ENCODE measurements at regions not wholly inside any gene's neighbourhood (a gene's known extent, or its start where the extent isn't known, plus 50 kb on each side); places are given as distances from the start of the nearest gene placed in this dataset.
"Not testable (repeated sequence)": the region's sequence is repeated elsewhere in the genome, so short reads cannot be mapped to it uniquely, and the experiment has no call there.

GRCh38 chr2:154507186-154507585, 191.3 kb upstream of the KCNJ3 start:
- DNase-seq = no peak
- in situ Hi-C loops (cut with HindIII; ENCODE audit: low pct_ligation_motif_present, low pct_unique_long_range_greater_than_20kb, low sequenced_read_pairs) = no loop called here

DNA sequence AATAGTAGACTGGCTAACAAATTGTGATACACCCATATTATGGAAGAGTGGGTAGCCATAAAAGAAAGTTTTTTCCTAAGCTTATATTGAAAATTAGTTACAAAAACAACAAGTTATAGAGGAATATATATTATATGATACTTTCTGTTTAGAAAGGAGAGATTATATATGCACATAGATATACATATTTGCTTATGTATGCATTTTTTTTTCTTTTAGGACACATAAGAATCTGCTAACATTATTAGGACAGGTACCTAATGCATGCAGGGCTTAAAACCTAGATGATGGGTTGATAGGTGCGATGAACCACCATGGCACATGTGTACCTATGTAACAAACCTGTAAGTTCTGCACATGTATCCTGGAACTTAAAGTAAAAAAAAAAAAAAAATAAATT, 179.6 kb upstream of the KCNJ3 start:
- in situ Hi-C loops (cut with HindIII; ENCODE audit: low pct_ligation_motif_present, low pct_unique_long_range_greater_than_20kb, low sequenced_read_pairs) = no loop called here
- no peak for DNase-seq

- in situ Hi-C loops (cut with HindIII; ENCODE audit: low pct_ligation_motif_present, low pct_unique_long_range_greater_than_20kb, low sequenced_read_pairs); DNase-seq: not testable (repeated sequence)
Measured at GRCh38 chr2:154520951-154521350, 177.5 kb upstream of the KCNJ3 start.

GRCh38 chr2:154526234-154526633, 172.3 kb upstream of the KCNJ3 start:
- no peak for DNase-seq
- in situ Hi-C loops (cut with HindIII; ENCODE audit: low pct_ligation_motif_present, low pct_unique_long_range_greater_than_20kb, low sequenced_read_pairs) = no loop called here

- no peak for DNase-seq
- in situ Hi-C loops (cut with HindIII; ENCODE audit: low pct_ligation_motif_present, low pct_unique_long_range_greater_than_20kb, low sequenced_read_pairs) = no loop called here
Measured at GRCh38 chr2:154527962-154528361, 170.5 kb upstream of the KCNJ3 start.

GRCh38 chr2:154532004-154532403, 166.5 kb upstream of the KCNJ3 start:
- in situ Hi-C loops (cut with HindIII; ENCODE audit: low pct_ligation_motif_present, low pct_unique_long_range_greater_than_20kb, low sequenced_read_pairs) = no loop called here
- no peak for DNase-seq

GRCh38 chr2:154532763-154533162, 165.7 kb upstream of the KCNJ3 start:
- in situ Hi-C loops (cut with HindIII; ENCODE audit: low pct_ligation_motif_present, low pct_unique_long_range_greater_than_20kb, low sequenced_read_pairs) = no loop called here
- no peak for DNase-seq

DNA sequence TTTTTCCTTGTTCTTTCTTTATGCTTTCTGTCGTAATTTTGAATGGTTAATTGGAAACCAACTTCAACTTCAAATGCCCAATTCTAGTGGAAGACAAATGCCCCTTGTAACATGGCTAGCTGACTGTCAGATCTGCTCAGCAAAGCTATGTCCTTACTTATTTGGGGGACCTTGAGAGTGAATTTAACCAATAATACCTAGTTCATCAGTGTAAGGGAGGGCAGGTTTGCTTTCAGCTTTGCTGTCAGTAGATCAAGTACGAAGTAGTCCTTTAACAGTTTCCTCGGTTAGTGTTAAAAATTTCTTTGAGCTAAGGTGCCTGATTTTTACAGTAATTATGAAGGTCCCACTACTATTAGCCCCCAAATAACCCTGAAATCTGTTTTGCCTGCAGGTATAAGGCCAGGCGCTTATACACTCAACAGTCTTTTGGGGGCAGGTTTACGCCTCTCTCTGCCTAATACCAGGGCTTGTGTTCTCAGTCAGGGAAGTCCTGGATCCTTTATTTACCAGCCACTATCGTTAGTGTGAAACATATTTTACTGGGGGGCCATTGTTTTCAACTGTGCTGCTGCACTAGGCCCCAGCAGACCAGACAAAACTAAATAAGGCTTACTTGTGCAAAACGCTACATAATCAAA, 165.1 kb upstream of the KCNJ3 start:
- no peak for DNase-seq
- in situ Hi-C loops (cut with HindIII; ENCODE audit: low pct_ligation_motif_present, low pct_unique_long_range_greater_than_20kb, low sequenced_read_pairs) = no loop called here

DNA sequence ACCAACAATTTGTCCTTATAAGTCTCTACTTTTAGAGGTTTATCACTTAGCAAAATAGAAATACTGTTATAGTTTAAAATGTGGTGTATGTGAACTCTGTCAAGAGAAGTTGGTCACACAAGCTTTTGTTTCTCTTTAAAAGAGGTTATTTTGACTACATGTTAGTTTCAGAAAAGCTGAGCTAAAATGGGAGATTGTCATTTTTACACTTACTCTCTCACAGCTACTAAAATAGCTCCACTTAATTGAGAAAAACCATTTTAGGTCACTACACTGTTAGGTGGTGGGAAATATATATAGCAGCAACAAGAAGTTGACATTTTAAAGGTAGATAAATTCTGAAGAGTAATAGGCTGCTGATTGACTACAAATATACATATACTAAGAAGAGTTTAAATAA, 161.5 kb upstream of the KCNJ3 start:
- in situ Hi-C loops (cut with HindIII; ENCODE audit: low pct_ligation_motif_present, low pct_unique_long_range_greater_than_20kb, low sequenced_read_pairs) = no loop called here

GRCh38 chr2:154537843-154538450, 160.5 kb upstream of the KCNJ3 start:
- in situ Hi-C loops (cut with HindIII; ENCODE audit: low pct_ligation_motif_present, low pct_unique_long_range_greater_than_20kb, low sequenced_read_pairs) = no loop called here
- no peak for DNase-seq

More for the DNA sequence above, 161.5 kb upstream of the KCNJ3 start:
- no peak for DNase-seq

- in situ Hi-C loops (cut with HindIII; ENCODE audit: low pct_ligation_motif_present, low pct_unique_long_range_greater_than_20kb, low sequenced_read_pairs) = no loop called here
- no peak for DNase-seq
Measured at GRCh38 chr2:154546341-154546740, 152.2 kb upstream of the KCNJ3 start.

GRCh38 chr2:154549869-154550268, 148.6 kb upstream of the KCNJ3 start:
- in situ Hi-C loops (cut with HindIII; ENCODE audit: low pct_ligation_motif_present, low pct_unique_long_range_greater_than_20kb, low sequenced_read_pairs) = no loop called here
- no peak for DNase-seq

- no peak for DNase-seq
- in situ Hi-C loops (cut with HindIII; ENCODE audit: low pct_ligation_motif_present, low pct_unique_long_range_greater_than_20kb, low sequenced_read_pairs) = no loop called here
Measured at GRCh38 chr2:154551649-154552048, 146.8 kb upstream of the KCNJ3 start.

DNA sequence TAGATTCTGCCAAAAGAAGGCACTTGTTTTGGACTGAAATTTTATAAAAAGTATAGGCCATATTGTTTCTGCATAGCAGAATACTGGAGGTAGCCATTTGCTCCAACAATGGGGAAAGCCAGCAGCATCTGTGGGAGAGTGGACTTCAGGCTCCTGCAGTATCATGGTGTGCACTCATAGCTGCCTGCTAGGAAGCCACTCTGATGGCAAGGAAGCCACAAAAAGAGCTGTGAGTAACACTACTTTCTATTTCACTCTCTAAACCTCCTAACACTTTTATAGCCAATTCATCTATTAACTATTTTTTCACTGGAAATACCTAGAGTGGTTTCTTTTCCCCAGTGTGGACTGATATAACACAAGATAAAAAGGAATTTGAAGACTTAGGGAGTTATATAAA, 144.4 kb upstream of the KCNJ3 start:
- in situ Hi-C loops (cut with HindIII; ENCODE audit: low pct_ligation_motif_present, low pct_unique_long_range_greater_than_20kb, low sequenced_read_pairs) = no loop called here
- DNase-seq = no peak

DNA sequence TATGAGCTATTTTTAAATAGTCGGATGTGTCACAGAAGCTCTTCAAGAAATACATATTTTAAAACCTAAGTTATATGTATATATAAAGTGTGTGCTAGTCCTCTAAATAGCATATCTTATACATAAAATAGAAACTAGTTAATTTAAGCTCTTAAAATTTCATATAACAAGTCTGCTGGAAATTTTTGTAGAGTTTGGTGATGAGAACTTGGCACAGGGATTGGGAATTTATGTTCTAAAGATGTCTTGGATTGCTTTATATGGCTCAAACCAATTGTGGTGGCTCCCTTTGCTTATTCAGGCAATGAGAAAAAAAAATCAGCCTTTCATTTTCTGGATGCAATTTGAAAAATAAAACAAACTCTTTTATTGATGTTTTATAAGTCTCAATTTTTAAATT, 142.8 kb upstream of the KCNJ3 start:
- in situ Hi-C loops (cut with HindIII; ENCODE audit: low pct_ligation_motif_present, low pct_unique_long_range_greater_than_20kb, low sequenced_read_pairs) = no loop called here
- DNase-seq = no peak

DNA sequence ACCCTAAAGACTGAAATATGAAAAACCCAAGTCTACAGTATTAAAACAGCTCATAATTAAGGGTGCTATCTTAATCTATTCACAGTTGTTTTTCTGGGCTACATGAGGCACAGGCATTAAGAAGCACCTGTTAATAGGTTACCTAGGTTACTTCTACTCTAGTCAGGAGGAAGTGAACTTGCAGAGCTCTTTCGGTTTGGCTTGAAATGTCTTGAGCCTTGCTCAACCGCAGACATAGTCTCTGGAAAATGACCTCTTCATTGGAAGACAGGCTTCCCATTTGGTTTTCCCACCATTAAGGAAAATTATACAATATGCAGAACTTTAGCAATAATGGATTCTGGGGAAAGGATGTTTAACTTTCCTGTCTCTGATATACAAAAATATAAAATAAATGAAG, 142.3 kb upstream of the KCNJ3 start:
- in situ Hi-C loops (cut with HindIII; ENCODE audit: low pct_ligation_motif_present, low pct_unique_long_range_greater_than_20kb, low sequenced_read_pairs) = no loop called here
- DNase-seq = no peak

GRCh38 chr2:154556607-154557006, 141.9 kb upstream of the KCNJ3 start:
- no peak for DNase-seq
- in situ Hi-C loops (cut with HindIII; ENCODE audit: low pct_ligation_motif_present, low pct_unique_long_range_greater_than_20kb, low sequenced_read_pairs) = no loop called here

DNA sequence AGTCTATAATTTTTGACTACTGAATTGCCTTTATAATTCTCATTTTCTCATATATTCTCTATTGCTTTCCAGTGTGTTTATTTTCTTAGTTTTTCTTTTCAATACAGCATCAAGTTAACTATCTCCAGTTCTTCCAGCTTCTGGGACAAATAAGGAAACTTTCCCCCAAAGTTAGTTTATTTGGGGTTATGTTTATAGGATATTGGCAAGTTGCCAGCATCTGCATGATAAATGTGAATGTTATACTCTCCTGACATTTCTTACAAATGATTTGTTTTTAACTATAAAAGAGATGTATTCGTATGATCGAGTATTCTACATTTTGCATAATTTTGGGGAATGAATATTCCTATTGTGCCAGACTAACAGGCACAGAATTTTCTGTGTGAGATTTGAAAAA, 140.6 kb upstream of the KCNJ3 start:
- DNase-seq = no peak
- in situ Hi-C loops (cut with HindIII; ENCODE audit: low pct_ligation_motif_present, low pct_unique_long_range_greater_than_20kb, low sequenced_read_pairs) = no loop called here

DNA sequence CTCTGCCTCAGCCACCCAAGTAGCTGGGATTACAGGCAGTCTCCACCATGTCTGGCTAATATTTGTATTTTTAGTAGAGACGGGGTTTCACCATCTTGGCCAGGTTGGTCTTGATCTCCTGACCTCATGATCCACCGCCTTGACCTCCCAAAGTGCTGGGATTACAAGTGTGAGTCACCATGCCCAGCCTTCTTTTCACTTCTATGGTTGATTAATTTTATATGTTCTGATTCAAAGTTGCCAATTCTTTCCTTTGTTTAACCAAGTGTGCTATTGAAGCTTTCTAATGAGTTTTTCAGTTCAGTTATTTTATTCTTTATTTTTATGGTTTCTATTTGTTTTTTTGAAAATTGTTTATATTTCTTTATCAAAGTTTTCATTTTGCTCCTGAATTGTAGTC, 133.1 kb upstream of the KCNJ3 start:
- DNase-seq = no peak
- in situ Hi-C loops (cut with HindIII; ENCODE audit: low pct_ligation_motif_present, low pct_unique_long_range_greater_than_20kb, low sequenced_read_pairs) = no loop called here

DNA sequence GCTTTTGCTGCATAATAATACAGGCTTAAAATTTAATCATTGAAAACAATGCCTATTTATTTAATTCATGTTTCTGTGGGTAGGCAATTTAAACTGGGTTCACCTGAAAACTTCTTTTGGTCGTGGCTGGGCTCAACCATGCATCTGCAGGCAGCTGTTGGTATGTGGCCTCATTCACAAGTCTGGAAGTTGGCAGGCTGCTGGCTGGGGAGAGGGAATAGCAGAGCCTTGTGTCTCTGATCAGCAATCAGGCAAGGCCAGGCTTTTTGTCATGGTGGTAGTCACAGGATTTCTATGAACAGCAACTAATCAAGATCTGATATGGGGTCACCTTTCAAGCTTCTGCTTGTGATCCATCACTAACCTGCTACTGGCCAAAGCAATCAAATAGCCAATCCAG, 130.1 kb upstream of the KCNJ3 start:
- DNase-seq = no peak
- in situ Hi-C loops (cut with HindIII; ENCODE audit: low pct_ligation_motif_present, low pct_unique_long_range_greater_than_20kb, low sequenced_read_pairs) = no loop called here

DNA sequence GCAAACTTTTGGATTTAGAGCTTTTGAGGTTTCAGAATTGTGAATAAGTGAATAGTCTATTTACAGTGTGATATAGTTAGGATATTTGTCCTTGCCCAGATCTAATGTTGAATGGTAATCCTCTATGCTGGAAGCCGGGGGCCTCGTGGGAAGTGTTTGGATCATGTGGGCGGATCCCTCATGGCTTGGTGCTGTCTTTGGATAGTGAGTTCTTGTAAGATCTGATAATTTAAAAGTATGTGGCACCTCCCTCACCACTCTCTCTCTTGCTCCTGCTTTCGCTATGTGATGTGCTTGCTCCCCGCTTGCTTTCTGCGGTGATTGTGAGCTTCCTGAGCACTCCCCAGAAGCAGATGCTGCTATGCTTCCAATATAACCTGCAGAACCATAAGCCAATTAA, 128.0 kb upstream of the KCNJ3 start:
- no peak for DNase-seq
- in situ Hi-C loops (cut with HindIII; ENCODE audit: low pct_ligation_motif_present, low pct_unique_long_range_greater_than_20kb, low sequenced_read_pairs) = no loop called here

Data from ACHN (cell line).